ELR (cell line): ENCODE measurements at regions not wholly inside any gene's neighbourhood (a gene's known extent, or its start where the extent isn't known, plus 50 kb on each side); places are given as distances from the start of the nearest gene placed in this dataset.
"Not testable (repeated sequence)": the region's sequence is repeated elsewhere in the genome, so short reads cannot be mapped to it uniquely, and the experiment has no call there.

ENCODE experiments used
- DNase-seq: peaks from one replicate; pipeline ENCODE4 v3.0.0-alpha.2; 2015; ENCODE audit warnings: low read depth

GRCh38 chr11:82047200-82047599, 686.5 kb downstream of the FAM181B start:
- no peak for DNase-seq

- no peak for DNase-seq
Observed at GRCh38 chr11:82046778-82047177, 686.9 kb downstream of the FAM181B start.

- DNase-seq, result no peak
Observed at GRCh38 chr11:82045748-82046457, 687.8 kb downstream of the FAM181B start.

GRCh38 chr11:82043316-82043715, 690.3 kb downstream of the FAM181B start:
- DNase-seq, result no peak

DNA sequence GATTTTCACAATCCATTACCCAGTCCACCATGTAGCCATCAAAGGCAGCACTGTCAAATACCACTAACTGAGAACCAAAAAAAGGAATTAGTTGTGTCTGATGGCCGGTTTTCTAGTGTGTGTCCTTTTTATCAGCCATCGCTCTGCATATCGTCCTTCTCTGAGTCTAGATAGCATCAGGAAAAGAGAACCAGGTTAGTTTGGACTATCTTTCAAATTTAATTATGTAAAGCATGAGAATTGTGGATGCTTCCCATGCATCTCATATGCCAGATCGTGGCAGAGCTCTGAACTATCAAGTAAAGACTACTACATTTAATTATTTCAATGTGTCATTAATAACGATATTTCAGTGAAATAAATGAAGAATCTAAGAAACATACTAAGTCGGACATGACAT, 691.9 kb downstream of the FAM181B start:
- no peak for DNase-seq

GRCh38 chr11:82038154-82038553, 695.5 kb downstream of the FAM181B start:
- no peak for DNase-seq

GRCh38 chr11:82034527-82034926, 699.1 kb downstream of the FAM181B start:
- DNase-seq, result no peak

- not testable (repeated sequence) for DNase-seq
Observed at GRCh38 chr11:82027335-82027734, 706.3 kb downstream of the FAM181B start.

- no peak for DNase-seq
Observed at GRCh38 chr11:82024760-82025159, 708.9 kb downstream of the FAM181B start.

GRCh38 chr11:82012276-82012675, 721.4 kb downstream of the FAM181B start:
- no peak for DNase-seq

DNA sequence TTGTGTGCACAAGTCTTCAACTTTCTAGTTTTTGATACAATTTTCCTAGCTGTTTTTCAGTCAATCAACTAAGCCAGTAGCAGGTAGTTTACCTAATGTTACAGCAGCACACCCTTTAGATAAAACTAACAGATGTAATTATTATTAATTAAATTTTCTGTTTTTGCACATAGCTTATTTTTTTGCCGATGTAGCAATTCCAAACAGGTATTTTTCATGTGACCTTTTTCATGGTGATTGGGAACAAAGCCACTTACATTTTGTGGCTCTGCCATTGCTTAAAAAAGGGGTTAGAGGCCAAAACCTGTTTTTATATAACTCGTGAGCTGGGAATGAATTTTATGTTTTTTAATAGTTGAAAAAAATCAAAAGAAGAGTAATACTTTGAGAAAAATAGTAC, 724.5 kb downstream of the FAM181B start:
- no peak for DNase-seq

DNA sequence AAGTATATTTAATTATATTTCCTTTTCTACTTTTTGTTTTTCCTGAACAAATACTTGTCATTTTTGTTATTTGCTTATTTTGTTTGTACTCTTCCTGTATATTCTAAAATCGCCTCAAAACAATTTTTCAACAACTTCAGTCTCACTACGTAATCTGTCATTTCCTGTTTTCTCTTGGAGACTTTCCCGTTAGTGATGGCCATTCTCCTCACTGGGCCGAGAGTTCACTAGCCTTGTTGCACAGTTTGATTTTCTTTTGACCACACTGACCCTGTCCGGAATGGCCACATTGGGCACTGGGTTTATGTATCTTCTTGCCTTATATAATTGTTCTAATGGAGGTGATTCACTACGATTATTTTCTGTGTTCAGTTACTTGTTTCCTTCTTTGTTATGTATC, 726.1 kb downstream of the FAM181B start:
- DNase-seq, result no peak

DNA sequence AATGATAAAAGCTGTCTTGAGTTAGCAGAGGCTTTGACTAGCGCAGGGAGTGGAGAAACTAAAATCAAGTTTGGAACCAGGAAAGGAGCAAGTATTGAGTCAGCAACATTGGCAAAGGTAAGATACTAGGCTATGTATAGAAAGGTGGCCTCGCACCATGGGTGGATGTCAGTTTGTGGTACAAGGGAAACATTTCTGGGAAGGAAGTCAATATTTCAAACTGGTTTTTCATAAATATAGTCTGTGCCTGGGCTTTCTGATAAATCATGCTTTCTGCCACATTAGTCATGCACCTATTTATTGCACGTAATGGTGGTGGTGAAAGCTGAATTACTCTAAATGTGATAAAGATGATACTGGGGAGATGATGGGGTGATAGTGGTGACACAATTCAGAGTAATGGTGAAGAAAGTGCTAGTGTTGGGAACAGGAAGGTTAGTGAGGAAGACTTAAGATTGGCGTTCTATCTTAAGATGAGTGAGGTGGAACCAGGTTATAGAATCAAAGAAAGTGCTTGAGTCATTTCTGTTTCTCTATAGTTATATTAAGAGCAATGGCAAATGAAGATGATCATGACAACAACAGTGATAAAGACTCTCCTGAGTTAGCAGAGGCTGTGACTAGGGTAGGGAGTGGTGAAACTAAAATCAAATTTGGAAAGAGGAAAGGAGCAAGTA, 729.0 kb downstream of the FAM181B start:
- DNase-seq, result no peak

DNA sequence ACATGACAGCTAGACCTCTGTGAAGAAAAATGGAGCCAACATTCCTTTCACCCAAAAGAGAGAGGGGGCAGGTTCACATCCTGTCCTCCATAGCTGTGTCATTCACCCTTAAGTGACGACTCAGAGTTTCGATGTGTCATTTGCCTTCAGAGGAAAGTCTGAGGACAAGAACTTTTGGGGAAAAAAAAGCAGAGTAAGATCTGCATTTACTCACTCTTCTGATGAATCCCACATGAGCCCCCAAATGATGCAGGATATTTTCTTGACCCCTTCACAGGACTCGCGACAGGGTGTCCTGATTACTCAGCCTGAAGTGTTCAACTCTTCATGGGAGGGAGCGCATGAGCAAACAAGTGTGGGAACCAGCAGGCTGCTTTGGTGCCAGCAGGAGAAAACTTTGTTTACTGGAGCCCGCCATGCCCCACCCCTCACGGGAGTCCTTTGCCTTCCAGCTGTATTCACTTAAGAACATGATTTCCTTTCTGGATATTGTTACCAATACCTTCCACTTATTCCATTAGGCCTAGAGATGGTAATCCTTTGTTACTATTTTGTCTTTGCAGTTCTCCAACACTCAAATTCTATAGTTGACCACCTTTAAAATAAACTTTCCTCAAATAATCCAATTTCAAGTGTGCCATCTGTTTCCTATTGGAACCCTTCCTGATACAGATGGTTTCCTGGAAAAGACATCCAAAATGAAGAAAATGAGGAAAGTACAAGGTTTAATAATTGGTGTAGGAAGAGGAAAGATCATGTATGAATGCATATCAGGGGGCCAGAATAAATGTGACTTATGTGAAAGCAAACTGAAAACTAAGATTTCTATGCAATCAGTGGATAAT, 729.8 kb downstream of the FAM181B start:
- no peak for DNase-seq

DNA sequence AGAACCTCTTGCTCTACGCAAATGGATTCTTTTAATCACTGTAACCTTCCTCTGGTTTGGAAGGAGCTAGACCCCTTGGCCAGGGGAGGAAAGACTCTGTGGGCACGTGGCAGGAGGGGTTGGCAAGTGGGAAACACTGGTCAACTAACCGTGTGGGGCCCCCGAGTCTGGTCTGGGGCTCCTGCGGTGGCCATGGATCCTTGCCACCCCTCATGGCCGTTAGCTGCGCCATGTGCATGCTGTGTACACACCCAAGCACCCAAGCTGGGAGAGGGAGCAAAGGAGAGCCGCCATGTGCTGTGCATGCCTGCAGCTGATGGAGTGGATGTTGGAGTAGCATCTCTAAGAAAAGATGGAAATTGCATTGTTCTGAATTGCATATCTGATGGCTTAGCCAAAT, 730.6 kb downstream of the FAM181B start:
- DNase-seq, result no peak

DNA sequence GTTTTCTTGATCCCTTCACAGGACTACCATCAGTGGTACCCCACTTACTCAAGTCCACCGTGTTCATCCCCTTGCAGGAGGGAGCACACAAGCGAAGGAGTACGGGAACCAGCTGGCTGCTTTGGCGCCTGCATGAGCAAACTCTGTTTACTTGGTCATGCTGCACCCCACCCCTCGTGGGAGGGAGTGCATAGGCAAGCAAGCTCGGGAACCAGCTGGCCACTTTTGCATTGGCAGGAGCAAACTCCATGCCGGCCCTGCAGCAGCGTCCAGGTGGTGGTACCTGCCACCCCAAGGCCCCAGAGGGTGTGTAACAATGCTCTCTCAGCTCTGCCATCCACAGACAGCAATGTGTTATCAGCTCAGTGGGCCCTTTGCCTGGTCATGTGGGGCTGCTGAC, 737.8 kb downstream of the FAM181B start:
- DNase-seq, result no peak

GRCh38 chr11:81993755-81994154, 739.9 kb downstream of the FAM181B start:
- no peak for DNase-seq

GRCh38 chr11:81990659-81991443, 742.8 kb downstream of the FAM181B start:
- no peak for DNase-seq

DNA sequence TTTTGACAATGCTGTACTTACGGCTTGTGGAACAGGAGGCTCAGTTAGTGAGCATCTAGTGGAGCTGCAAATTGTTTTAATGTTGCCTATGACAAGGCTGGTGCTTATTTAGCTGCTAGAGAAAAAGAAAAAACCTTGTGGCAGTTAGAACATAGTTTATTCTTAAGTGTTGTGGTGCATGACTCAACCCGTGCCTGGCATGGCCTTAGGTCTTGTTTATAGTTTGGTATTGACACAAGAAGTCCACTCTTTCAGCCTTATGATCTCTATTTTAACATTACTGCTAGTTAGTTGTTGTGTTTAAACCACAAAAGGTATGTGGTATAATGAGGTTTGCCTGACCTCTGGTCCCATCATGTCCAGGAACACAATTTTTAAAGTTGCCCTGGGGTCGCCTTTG, 744.6 kb downstream of the FAM181B start:
- no peak for DNase-seq

- no peak for DNase-seq
Observed at GRCh38 chr11:81987829-81988472, 745.7 kb downstream of the FAM181B start.

DNA sequence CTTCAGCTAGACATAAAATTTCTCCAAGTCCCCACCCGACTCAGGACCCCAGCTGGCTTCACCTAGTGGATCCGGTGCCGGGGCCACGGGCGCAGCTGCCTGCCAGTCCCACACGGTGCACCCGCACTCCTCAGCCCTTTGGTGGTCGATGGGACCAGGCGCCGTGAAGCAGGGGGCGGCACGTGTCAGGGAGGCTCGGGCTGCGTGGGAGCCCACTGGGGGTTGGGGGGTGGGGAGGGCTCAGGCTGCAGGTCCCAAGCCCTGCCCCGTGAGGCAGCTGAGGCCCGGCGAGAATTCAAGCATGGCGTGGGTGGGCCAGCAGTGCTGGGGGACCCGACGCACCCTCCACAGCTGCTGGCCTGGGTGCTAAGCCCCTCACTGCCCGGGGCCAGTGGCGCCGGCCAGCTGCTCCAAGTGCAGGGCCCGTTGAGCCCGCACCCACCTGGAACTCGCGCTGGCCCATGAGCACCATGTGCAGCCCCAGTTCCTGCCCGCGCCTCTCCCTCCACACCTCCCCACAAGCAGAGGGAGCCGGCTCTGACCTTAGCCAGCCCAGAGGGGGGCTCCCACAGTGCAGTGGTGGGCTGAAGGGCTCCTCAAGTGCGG, 747.0 kb downstream of the FAM181B start:
- DNase-seq, result no peak
